ENCODE measurements at regions not wholly inside any gene's neighbourhood (a gene's known extent, or its start where the extent isn't known, plus 50 kb on each side); places are given as distances from the start of the nearest gene placed in this dataset.

DNA sequence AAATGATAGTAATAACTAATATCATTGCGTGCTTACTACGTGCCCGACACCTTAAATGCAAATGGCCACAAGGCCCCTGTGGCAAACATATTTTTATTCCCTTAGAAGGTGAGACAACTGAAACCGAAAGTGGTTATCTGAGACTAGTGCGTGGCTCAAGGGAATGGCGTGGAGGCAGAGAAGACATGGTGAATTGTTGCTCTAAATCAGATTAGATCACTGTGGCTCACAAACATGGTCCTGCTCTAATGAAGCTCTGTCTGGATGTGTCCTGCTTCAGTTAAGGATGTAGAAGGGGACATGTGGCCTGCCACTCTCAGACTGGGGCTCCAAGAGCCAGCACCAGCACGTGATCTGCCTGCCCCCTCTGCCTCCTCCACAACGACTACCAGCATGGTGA lies 124.2 kb upstream of the GMDS start:
- TF ChIP-seq, protein P1, sequence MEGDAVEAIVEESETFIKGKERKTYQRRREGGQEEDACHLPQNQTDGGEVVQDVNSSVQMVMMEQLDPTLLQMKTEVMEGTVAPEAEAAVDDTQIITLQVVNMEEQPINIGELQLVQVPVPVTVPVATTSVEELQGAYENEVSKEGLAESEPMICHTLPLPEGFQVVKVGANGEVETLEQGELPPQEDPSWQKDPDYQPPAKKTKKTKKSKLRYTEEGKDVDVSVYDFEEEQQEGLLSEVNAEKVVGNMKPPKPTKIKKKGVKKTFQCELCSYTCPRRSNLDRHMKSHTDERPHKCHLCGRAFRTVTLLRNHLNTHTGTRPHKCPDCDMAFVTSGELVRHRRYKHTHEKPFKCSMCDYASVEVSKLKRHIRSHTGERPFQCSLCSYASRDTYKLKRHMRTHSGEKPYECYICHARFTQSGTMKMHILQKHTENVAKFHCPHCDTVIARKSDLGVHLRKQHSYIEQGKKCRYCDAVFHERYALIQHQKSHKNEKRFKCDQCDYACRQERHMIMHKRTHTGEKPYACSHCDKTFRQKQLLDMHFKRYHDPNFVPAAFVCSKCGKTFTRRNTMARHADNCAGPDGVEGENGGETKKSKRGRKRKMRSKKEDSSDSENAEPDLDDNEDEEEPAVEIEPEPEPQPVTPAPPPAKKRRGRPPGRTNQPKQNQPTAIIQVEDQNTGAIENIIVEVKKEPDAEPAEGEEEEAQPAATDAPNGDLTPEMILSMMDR (IDR thresholded peaks at IDR 0.05) = no peak
- TF ChIP-seq POLR2A (IDR thresholded peaks at IDR 0.05) (no peak), POLR2AphosphoS5 (IDR thresholded peaks at IDR 0.05) (no peak), EP300 (IDR thresholded peaks at IDR 0.05) (no peak)
